ENCODE measurements at regions not wholly inside any gene's neighbourhood (a gene's known extent, or its start where the extent isn't known, plus 50 kb on each side); places are given as distances from the start of the nearest gene placed in this dataset.

GRCh38 chr6:56775498-56776166, 132.9 kb upstream of the DST start:
- TF ChIP-seq CTCF (conservative IDR thresholded peaks at IDR 0.05 in 1 of 2, IDR thresholded peaks at IDR 0.05 in 1 of 2; ENCODE audit: extremely low read depth in 1 of 2, insufficient read depth in 1 of 2, low read depth in 1 of 2, low read length in 2 of 2) (no peak), EZH2 (IDR thresholded peaks at IDR 0.05; ENCODE audit: borderline replicate concordance, low read length) (no peak)
